Activated CD4-positive, alpha-beta T cell treated with anti-CD3 and anti-CD28 coated beads, Interleukin-2, amount 50 U/mL, for 16 hours (primary cell): ENCODE measurements at regions not wholly inside any gene's neighbourhood (a gene's known extent, or its start where the extent isn't known, plus 50 kb on each side); places are given as distances from the start of the nearest gene placed in this dataset.

Experiments used
- DNase-seq: peaks from one replicate; pipeline ENCODE4 v3.0.0-alpha.2; 2020

DNA sequence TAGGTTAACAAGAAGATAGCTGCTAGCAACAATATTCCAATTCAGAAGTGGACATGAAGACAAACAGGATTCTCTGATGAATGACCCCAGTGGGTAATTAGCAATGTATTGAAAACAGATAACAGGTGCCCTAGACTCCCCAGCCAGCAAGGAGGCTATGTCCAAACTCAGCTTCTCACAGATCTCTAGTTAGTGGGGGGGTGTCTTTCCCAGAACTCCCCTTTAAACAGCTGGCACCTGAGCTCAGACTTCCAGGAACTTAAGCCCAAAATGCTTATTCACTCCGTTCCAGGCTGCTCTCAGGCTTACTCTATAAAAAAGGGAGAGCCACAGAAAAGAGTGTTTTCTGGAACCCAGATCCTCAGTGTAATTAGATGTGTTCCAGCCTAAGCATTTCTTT is 423.0 kb upstream of the THBS1 start:
- no peak for DNase-seq

DNA sequence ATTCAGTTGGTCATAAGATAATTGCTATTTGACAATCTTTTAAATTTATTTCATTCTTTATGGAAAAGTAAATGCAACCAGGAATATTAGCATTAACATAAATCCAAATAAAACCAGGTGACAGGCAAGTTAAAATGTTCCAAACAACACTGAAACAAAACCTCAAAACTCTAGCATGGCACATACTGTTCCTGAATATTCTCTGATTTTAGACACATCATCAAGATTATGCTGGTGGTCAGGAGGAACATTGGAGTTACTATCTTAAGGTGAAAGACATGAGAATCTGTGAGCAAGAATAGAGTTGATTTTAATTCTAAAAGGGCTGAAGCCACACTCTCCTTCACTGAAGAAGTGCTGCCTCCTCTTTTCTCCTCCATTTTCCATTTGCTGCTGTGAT is 421.0 kb upstream of the THBS1 start:
- DNase-seq = no peak

DNA sequence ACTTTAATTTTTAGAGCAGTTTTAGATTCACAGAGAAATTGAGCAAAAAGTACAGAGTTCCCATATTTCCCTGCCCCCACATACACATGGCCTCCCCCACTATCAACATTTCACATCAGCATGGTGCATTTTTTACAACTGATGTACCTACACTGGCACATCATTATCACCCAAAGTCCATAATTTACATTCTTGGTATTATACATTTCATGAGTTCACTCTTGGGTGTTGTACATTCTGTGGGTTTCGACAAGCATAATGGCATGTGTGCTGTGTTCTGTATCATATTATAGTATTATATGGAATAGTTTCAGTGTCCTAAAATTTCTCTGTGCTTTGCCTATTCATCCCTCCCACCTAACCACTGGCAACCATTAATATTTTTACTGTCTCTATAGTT is 419.8 kb upstream of the THBS1 start:
- DNase-seq = no peak

DNA sequence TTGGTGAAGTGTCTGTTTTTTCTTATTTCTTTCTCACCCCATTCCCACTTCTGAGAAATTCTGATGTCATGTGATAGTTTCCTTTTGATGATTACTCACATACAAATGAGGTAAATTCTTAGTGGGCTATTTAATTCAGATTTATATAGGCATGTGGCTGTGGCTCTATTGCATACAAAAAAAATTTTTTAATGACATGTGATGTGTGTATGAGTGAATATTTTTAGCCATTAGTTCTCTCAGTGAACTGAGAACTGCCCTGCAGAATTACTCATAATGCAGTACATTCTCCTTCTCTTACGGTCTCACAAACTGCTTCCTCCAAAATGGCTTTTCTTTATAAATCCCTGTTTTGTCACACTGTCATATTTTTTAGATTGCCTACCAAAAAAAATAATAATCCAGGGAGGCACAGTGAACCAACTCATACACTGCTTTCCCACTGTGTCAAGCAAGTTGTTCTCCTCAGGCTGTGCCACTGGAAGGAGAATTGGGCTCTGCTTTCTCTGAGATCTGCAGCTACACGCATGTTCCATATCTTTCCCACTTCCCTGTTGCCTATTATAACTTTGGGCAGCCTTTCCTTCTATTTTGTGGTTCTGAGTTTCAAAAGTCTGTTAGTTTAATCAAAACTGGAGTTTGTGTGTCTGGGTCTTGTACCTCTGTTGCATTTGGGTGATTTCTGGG is 415.7 kb upstream of the THBS1 start:
- no peak for DNase-seq

DNA sequence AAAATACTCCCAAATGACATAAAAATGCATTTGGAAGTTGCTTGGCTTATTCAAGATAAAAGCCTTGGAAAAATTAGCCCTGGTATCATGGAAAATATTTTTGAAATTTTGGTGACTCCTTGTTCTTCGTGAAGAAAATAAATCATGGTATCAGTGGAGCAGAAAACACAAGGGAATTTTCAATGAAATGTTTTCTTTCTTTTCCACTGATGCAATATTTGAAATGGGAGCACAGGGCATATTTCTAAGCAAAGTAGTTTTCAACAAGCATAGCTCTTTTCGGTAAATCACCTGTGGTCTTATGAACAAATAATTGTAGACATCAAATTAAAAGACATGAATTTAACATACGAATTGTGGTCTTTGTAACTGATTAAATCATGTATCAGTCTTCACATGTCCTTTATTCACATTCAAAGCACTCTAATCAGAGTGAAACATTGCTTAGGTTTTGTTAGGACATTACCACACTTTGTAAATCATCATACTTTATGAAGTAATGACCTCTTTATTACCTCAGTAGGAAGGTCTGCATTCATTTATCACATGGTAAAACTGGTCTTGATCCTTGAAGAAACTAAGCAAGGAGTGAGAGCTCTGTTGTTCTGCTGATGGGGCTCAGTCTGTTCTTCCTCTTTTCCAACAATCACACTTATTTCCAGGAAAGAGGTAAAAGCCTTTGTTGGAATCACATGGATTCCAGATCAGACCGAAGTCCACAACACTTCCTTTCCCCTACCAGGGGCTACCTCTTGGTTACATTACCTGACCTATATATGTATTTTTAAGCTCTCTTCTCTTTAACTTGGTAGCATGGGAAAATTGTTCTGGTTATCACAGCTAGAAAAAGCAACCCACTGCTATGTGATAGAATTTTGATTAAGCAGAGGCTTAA is 413.5 kb upstream of the THBS1 start:
- DNase-seq = no peak

DNA sequence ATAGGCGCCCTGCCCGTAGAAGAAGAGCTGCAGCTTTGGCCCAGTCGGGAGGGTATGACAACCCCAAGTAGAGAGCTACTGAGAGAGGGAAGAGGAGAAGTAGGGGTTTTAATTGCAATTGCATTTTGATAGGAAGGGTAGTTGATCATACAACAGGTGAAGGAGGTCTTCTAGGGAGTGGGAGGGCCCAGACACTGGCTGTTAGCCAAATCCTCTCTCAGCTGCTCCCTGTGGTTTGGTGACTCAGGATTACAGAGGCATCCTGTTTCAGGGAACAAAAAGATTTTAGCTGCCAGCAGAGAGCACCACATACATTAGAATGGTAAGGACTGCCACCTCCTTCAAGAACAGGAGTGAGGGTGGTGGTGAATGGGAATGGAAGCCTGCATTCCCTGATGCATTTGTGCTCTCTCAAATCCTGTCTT is 408.9 kb upstream of the THBS1 start:
- peak; percentile 44 for DNase-seq

DNA sequence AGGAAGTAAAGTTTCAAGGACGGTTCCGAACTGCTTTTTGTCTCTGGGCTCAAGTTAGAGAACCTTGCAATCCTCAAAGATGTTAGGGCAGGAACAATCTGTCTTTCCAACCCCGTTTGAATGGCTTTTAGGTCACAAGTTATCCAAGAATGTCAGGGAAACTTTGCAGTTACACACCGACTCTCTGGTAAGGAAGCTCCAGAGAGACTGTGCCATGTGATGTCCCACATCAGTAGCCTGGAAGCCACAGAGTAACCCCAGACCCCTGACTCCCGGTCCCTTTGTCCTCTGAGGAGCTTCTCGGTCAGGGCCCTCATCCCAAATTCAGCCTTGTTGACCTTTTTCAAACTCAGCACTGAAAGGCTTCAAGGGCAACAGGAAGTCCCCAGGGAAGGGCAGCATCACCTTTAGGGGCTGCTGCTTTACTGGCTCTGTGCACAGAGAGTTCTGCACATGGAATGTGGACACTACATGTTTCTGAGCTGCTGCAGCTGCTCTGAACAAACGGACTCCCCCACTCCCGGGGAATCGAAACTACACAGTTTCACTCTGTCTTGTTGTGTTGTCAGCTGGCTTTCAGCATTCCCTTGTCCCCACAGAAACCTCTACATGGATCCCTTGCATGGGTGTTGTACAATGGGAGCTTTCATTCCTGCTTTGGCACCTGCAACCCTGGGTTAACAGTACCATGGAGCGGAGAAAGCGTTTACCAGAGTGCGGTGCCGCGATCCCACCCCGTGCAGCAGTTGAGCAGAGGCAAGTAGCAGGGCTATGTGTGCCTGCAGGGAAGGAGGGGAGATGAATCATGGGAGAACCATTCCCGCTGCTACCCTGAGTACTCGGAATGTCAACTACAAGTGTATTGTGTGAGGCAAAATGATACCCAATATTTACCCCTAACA is 408.2 kb upstream of the THBS1 start:
- DNase-seq = no peak

DNA sequence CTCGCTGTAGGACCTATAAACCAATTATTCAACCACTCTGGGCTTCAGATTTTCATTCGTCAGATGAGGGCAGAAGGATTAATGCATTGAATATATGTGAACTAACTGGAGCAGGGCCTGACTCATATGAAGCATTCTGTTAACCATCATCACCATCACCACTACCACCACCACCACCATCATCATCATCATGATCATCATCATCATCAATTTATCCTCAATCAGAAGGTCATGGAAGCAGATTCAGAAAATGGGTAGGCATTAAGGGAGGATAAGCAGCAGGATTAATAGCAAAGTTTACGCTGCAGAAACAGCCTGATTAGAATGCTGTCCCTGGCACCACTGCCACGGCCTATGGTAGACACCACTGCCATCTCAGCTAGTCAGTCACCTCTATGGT is 407.5 kb upstream of the THBS1 start:
- no peak for DNase-seq

DNA sequence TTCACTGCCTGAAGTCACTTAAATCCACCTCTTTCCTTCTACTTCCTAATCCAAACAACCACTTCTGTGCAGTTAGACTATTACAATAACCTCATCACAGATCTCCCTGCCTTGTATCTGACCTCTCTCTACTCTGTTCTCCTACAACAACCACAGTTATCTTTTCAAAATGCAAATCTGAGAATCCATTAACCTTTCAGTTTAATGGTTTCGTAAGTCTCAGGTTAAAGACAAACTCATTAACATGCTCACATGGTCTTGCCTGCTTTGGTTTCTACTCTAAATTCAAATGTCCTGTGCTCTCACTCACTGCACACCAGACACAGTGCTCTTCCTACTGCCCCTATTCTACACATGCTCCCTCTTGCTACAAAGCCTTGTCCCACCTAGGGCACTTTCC is 406.5 kb upstream of the THBS1 start:
- no peak for DNase-seq

DNA sequence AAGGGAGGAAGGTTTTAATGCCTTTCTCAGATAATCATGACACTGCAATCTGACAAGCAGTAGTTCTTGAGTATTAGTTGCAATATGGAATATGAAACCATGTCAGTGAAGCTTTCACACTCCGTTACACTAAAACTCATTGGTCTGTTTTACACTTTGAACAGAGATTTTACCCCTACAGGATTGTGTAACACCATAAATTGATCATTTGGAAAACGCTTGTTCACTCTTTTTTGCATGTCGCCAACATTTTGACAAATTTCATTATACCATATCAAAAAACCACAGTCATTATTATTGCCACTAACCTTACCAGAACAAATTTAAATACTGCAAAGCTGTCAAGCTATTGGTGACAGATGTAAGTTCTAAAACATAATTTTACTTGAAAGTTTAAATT is 404.8 kb upstream of the THBS1 start:
- no peak for DNase-seq

DNA sequence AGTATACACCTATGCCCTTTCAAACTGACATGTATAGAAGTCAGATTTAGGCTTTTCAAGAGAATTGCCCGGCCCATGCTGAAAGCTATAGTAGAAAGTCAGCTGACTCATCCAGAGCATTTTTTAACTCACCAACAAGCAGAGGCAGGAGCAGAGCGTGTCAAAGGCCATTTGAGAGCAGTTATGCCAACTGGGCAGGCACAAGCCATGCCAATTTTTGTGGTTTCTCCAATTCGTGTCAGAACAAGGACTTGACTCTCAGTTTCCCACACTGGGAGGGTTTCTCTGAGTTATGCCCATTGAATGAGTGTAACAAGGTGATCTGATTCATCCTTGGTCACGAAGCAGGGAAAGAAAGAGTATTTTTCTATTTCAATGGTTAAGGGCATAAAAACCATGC is 403.3 kb upstream of the THBS1 start:
- no peak for DNase-seq

DNA sequence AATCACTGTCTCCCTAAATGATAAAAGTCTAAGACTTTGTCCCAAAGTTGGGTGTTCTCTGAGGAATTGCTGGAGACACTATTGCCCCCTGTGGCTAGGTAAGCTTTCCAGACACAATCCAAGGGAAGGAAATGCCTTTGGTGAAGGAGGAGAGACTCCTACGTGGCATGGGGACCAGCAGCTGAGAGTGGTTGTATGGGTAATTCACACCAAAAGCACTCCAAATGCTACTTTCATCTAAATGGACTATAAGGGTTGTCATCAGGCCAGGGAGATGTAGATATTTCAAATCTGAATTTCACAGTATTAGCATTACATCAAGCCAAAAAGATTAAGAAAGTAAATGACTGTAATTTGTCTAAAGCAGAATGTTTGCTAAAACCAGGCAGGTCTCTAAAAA is 400.8 kb upstream of the THBS1 start:
- DNase-seq = no peak

DNA sequence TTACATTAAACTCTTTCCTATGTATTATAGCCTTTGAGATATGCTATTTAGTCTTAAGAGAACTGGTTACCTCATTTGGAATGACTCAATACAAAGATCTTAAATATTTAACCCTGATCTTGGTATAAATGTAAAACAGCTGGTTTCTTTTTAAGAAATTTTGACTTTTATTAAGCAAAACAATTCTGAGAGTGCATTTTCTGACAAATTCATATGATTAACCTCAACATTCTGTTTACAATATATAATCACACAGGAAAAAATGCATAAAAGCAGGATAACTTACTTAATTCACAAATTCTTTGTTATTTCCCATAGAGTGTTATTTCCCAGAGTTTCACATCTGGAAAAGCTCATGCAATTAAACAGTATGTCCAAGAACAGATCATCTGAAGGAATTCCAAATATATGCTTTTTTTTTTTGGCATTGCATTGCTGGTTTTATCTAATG is 400.4 kb upstream of the THBS1 start:
- DNase-seq = no peak

DNA sequence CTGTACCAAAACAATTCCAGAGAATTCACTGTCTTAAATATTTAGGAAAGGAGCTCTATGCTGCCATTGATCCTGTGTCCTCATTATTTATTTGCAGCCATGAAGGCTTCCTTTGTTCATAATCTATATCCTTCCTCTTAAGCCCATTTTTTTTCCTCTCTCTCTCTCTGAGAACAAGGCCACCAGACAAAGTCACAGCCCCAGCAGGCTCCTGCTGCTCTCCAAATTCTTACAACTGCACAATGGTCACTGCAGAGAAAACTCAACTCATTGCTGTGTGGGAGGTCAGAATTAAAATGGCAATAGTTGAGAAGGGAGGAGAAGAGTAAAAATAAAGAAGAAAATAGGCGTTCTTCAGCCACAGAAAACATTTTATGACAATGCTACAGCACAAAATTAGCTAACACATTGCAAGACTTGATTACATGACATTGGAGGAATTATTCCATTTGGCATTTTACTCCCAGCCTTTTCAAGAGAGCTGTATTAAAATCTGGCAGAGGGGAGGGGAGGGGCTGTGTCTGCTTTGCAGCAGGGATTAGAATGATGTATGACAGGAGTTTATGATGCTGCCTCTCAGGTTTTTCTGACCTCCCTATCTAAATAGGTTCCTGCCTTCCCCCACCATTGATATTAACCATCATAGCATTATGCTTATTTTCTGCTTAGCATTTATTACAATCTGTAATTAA is 399.7 kb upstream of the THBS1 start:
- no peak for DNase-seq

DNA sequence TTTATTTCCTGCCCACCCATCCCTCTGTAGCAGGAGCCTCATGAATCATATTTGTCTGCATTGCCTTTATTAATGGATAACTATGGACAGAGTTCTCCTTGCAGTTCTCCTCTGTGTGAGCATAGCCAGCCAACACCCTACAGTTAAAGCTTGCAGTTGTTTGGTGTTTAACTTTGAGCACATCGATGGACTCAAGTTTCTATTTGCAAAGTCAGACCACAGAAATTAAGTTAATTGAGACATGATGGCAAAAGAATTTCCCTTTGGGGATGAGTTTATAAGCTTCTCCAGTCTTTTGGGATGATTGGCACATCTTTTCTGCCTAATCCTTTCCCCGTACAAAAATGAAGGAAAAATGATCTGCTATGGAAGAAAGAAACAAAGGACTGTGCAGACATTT is 398.9 kb upstream of the THBS1 start:
- no peak for DNase-seq

DNA sequence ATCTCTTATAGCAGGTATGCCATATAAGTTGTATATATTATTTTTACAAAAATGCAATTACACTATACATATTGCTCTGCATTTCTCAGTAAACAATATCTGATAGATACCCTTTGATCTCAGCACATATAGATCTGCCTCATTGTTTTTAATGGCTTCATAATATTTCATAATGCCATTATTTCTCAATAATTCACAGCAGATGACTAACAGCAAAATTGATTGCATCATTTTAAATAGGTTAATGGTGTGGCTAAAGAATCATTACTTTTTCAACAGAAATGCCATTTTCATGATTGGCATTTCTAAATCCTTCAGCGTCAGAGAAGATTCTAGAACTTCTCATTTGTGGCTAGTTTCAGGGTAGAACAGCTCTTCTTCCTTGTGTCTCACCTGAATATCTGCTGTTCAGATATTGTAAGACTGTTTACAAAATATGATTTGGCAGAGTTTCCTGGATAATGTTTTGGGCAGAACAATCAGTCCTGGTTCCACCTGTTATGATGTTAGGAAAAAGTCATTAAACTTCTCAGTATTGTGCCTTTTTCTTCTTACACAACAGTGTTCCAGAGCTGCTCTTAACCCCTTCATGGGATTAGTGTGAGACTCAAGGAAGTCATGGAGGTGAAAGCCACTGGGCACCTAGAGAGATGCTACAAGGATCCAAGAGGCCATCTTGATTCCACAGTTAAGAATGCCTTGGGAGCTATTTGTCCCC is 397.6 kb upstream of the THBS1 start:
- DNase-seq = no peak

DNA sequence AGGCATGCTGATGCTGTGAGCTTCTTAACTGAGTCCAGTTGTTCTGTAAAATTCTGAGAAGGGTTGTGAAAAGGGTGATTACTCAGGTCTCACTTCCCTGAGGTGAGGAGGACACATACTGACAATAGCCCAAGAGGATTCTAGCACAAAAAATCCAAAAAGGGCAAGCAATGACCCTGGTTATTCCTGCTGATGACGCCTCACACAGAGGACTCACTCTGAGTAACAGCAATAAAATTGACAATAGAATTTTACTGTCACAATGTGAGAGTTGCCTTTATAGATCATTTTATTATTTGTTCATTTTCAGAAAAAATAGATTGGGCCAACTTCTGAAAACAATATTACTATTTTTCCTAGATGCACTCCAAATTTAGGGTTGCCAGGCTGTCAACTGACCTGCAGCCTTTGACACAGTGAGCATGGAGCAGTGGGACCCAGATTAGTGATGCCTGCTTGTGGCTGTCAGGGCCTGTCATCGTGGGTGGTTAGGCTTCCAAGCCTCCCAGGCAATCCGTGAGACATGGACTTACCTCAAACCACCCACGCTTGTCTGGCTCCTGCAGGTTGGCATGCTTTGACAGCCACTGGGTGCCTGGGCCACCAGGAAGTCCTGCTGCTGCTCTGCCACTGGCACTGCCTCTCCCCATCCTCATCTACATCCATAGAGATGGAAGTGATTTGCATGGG is 396.0 kb upstream of the THBS1 start:
- no peak for DNase-seq

DNA sequence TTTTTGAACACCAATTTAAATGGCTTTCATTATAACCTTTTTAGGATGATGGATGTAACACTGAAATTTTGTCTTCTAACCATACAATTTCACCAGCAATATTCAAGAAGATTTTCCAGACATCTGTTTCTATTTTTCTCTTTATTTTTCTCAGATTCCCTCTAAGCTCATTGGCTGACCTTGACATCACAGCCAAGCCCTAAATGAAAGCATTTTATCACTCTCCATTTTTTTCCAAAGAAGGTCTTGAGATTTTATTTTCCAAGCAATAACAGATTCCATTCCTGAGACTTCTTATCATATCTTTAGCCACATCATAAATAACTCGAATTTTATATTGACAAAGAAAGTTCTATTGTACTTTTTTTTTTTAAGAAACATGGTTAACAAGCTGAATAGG is 392.6 kb upstream of the THBS1 start:
- no peak for DNase-seq

DNA sequence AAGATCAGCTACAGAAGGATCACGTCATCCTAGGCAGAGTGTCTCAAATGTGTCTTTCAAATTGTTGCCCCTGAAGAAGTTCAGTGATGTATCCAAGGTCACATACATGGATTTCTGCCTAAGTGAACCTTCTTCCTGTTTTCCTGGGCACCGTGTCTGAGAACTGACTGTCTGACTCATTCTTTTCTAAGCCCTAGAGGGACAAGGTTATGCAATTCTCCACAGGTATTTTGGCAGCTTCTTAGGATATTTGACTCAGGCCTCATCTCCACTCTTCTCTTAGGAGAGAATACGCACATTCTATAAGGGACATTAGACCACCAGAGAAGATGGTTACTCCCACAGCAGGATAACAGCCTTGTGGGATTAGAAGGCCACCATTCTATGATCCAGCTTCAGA is 391.9 kb upstream of the THBS1 start:
- no peak for DNase-seq

DNA sequence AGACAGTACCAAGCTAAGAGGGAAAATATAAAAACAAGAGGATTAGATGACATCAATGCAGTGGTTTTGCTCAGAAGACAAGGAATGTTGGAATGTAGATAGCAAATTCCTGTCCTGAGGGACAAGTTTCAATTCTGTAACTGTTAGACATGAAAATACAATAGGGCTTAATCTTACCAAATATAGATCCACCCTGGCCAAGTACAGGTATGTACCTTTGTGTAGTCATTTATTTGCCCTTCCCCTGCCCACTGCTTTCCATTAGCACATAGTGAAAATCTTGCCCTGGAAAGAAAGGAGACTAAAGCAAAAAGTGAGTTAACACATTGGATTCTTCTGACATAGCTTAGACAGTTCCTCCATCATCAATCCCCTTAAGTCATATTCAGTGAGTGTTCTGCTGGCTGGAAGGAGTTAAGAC is 389.0 kb upstream of the THBS1 start:
- no peak for DNase-seq

DNA sequence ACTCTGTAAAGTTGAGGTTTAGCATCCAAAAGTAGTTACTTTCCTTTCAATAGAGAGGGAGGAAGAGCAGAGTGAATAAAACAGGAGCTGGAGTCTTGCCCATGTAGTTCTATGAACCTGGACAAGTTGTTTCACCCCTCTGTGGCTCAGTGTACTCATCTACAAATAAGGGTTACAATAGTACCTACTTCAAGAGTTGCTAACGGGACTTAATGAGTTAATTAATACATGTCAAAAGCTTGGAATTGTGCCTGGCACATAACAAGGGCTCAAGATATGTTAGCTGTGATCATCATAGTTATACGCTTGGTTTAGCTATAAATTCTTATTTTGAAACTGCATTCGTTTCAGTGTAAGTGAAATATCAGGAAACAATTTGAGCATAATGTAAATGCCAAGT is 388.5 kb upstream of the THBS1 start:
- DNase-seq = no peak
